SK-N-SH treated with all-trans-retinoic acid at 6 μM for 48 hours (cell line): ENCODE measurements at regions not wholly inside any gene's neighbourhood (a gene's known extent, or its start where the extent isn't known, plus 50 kb on each side); places are given as distances from the start of the nearest gene placed in this dataset.

ENCODE experiments used
- ARNTL ChIP-seq: fragments of 450-650 bp; formaldehyde crosslinking; IDR thresholded peaks from 2 replicates; pipeline ENCODE4 v1.5.0; 2020; ENCODE audit warnings: low read depth, mild to moderate bottlenecking, moderate library complexity, borderline replicate concordance
- CSDC2 ChIP-seq: fragments of 250-450 bp; sonication (Bioruptor Pico); IDR thresholded peaks from 2 replicates; pipeline ENCODE4 v1.5.0; 2020; ENCODE audit warnings: mild to moderate bottlenecking, moderate library complexity
- CSRNP3 ChIP-seq: fragments of 250-450 bp; sonication (Bioruptor Pico); IDR thresholded peaks from 2 replicates; pipeline ENCODE4 v1.5.1; 2021; ENCODE audit warnings: mild to moderate bottlenecking, moderate library complexity
- GLIS3 ChIP-seq: fragments of 250-450 bp; sonication (Bioruptor Pico); IDR thresholded peaks from 2 replicates; pipeline ENCODE4 v1.5.0; 2020; ENCODE audit warnings: mild to moderate bottlenecking, moderate library complexity
- RARB ChIP-seq: fragments of 250-450 bp; sonication (Bioruptor Pico); IDR thresholded peaks from 2 replicates; pipeline ENCODE4 v1.8.0; 2021; ENCODE audit warnings: mild to moderate bottlenecking, moderate library complexity
- ZFP3 ChIP-seq: fragments of 250-450 bp; sonication (Bioruptor Pico); IDR thresholded peaks from 2 replicates; pipeline ENCODE4 v1.5.0; 2020; ENCODE audit warnings: mild to moderate bottlenecking, moderate library complexity
- ZNF8 ChIP-seq: fragments of 450-650 bp; formaldehyde crosslinking; IDR thresholded peaks from 2 replicates; pipeline ENCODE4 v1.5.0; 2020; ENCODE audit warnings: mild to moderate bottlenecking, moderate library complexity
- TF ChIP-seq, protein P1 (sequence below): fragments of 250-450 bp; sonication (Bioruptor Pico); IDR thresholded peaks from 2 replicates; pipeline ENCODE4 v1.8.0; 2020; ENCODE audit warnings: mild to moderate bottlenecking, moderate library complexity, borderline replicate concordance

DNA sequence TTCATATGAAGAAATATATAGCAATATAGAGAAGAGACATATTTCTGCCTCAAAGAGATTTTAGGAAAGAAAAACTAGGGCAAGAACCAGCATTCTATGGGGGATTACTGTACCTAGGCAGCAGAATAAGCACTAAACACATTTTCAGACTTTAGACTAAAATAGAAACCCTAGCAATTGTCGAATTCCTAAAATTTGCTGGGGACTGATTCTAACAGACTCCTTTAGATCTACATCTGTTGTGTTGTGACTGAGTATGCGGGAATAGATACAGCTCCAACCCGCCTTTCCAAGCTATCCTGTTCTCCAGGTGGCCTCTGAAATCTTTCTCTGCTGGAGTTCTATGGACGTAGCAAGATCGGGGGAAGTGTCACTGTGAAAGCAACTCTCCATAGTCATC lies 482.2 kb downstream of the NTRK2 start:
- TF ChIP-seq ARNTL (CRISPR knock-in tag) (no peak), GLIS3 (CRISPR knock-in tag) (no peak), ZFP3 (CRISPR knock-in tag) (no peak), CSDC2 (CRISPR knock-in tag) (no peak), CSRNP3 (CRISPR knock-in tag) (no peak), ZNF8 (CRISPR knock-in tag) (no peak), RARB (CRISPR knock-in tag) (no peak)
- TF ChIP-seq, protein P1, sequence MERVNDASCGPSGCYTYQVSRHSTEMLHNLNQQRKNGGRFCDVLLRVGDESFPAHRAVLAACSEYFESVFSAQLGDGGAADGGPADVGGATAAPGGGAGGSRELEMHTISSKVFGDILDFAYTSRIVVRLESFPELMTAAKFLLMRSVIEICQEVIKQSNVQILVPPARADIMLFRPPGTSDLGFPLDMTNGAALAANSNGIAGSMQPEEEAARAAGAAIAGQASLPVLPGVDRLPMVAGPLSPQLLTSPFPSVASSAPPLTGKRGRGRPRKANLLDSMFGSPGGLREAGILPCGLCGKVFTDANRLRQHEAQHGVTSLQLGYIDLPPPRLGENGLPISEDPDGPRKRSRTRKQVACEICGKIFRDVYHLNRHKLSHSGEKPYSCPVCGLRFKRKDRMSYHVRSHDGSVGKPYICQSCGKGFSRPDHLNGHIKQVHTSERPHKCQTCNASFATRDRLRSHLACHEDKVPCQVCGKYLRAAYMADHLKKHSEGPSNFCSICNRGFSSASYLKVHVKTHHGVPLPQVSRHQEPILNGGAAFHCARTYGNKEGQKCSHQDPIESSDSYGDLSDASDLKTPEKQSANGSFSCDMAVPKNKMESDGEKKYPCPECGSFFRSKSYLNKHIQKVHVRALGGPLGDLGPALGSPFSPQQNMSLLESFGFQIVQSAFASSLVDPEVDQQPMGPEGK (CRISPR knock-in tag), result no peak
